ENCODE measurements at regions not wholly inside any gene's neighbourhood (a gene's known extent, or its start where the extent isn't known, plus 50 kb on each side); places are given as distances from the start of the nearest gene placed in this dataset.
"Not testable (repeated sequence)": the region's sequence is repeated elsewhere in the genome, so short reads cannot be mapped to it uniquely, and the experiment has no call there.

DNA sequence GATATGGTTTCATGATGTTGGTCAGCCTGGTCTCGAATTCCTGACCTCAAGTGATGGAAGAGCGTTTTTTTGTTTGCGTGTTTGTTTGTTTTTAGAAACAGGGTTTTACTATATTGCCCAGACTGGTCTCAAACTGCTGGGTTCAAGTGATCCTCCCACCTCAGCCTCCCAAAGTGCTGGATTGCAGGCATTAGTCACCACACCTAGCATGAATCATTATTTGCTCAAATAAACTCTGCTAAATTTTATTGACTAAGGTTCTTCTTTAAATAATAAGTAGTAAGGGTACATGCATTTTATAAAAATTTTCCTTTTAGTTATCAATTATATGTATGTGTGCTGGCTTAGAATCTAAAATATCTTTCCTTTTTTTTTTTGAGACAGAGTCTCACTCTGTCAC, 52.9 kb downstream of the ZBTB9 start:
- no peak for DNase-seq (ENCODE audit: low spot score)

DNA sequence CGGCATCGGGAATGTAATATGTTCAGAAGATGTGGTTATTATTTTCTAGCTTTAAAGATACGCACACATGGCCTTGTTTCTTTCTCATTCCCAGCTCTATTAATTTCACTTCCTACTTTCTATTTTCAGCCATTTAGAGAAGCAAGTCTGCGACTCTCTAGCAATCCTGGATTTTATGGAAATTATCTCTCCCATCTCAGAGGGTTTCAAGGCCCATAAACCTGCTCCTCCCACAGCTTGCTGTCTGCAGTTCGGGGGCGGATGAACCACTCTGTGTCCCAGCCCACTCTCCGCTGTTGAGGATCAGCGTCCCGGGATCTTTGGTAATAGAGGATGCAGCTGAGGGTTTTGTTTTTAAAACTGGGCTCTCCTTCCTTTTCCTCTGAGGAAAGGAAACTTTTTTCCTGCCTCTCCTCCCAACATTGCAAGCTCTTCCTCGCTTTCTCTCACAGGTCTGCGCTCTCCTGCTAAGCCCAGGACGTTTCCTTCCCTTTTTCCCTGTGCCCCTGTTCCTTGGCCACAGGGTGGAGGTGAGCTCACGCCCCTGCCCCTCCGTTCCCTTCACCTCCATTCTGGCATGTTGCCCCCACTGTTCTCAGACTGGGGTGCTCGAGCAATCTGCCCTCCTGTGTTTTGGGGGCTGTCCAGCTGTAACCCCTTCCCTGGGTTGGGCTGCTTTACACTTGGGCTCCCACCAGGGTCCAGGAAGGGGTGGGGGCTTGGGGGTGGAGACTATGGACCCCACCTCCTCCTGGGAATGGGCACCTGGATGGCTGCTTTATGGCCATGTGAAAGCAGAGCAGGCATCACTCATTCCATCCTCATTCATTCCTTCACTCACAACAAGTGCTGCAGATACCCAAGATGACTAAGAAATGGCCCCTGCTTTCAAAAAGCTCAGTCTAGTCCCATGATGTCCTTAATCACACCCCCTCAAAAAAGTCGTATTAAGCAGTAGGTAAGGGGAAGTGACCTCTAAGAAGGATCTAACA, 54.9 kb downstream of the ZBTB9 start:
- DNase-seq (ENCODE audit: low spot score): peak; percentile 37

DNA sequence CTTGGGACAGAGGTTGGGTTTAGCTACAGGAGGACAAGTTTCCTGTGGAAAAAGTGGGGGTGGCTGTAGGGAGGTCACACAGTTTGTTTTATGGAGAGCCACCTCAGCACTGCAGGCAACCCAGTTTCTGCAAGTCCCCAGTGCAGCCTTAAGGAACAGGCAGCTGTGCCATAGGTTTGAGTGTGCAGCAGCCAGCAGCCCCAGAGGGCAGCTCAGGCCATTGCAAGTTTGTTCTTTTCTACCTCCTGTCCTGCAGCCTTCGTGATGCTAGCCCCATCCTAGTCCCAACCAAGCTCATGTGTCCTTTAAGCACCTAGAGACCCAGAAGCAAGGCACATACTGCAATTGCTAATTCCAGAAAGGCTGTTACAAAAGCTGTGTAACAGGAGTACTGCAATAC, 58.8 kb downstream of the ZBTB9 start:
- no peak for DNase-seq (ENCODE audit: low spot score)

DNA sequence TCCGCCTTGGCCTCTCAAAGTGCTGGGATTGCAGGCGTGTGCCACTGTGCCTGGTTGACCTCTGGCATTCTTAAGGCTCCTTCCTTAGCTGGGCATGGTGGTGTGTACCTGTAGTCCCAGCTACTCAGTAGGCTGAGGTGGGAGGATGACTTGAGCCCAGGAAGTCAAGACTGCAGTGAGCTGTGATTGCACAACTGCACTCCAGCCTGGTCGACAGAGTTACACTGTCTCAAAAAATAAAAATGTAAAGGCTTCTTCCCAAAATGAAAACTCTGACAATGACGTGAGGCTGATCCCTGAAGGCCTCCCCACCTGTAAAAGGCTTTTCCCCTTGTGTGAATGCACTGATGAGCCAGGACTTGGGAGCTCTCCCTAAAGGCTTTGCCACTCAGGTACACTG, 62.4 kb downstream of the ZBTB9 start:
- no peak for DNase-seq (ENCODE audit: low spot score)

DNA sequence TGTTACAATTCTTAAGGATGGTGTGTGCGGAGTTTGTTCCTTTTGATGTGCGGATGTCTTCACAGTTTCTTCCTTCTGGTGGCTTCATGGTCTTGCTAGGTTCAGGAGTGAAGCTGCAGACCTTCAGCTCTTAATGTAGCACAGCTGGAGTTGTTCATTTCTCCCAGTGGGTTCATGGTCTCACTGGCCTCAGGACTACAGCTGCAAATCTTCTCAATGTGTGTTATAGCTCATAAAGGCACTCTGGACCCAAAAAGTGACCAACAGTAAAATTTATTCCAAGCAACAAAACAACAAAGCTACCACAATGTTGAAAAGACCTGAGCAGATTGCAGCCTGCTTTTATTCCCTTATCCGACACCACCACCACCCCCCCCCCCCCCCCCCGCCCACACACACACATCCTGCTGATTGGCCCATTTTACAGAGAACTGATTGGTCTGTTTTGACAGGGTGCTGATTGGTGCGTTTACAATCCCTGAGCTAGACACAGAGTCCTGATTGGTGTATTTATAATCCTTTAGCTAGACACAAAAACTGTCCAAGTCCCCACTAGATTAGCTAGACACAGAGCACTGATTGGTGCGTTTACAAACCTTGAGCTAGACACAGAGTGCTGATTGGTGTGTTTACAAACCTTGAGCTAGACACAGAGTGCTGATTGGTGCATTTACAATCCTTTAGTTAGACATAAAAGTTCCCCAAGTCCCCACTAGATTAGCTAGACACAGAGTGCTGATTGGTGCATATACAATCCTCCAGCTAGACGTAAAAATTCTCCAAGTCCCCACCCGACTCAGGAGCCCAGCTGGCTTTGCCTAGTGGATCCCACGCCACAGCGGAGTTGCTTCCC, 59.2 kb downstream of the BAK1 start:
- DNase-seq (ENCODE audit: low spot score): not testable (repeated sequence)

DNA sequence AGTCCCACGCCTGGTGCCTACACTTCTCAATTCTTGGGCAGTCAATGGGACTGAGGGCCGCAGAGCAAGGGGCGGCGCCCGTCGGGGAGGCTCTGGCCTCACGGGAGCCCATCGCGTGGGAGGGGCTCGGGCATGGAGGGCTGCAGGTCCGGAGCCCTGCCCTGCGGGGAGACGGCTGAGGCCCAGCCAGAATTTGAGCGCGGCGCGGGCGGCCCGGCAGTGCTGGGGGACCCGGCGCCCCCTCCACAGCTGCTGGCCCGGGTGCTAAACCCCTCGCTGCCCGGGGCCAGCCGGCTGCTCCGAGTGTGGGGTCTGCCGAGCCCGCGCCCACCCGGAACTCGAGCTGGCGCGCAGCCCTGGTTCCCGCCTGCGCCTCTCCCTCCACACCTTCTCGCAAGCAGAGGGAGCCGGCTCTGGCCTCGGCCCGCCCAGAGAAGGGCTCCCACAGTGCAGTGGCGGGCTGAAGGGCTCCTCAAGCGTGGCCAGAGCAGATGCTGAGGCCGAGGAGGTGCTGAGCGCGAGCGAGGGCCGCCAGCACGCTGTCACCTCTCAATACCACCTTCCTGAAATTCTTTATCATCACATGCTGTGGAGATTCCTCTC, 58.5 kb downstream of the BAK1 start:
- DNase-seq (ENCODE audit: low spot score): no peak
